OCI-LY3 (cell line): ENCODE measurements at regions not wholly inside any gene's neighbourhood (a gene's known extent, or its start where the extent isn't known, plus 50 kb on each side); places are given as distances from the start of the nearest gene placed in this dataset.
"Not testable (repeated sequence)": the region's sequence is repeated elsewhere in the genome, so short reads cannot be mapped to it uniquely, and the experiment has no call there.

Source experiments
- H2AFZ ChIP-seq: fragments of 200-600, 300-600 bp; shearing (Covaris generic); 2 replicates; pipeline ENCODE4 v1.6.0; 2014; ENCODE audit warnings: antibody characterized with exemption, low read depth, low read length
- H3K27ac ChIP-seq: fragments of 200-600, 300-600 bp; sonication (generic); 2 replicates; pipeline ENCODE4 v1.5.1; 2014; ENCODE audit warnings: mild to moderate bottlenecking, low read length, moderate library complexity, mixed read lengths
- H3K27me3 ChIP-seq: fragments of 200-600, 300-600 bp; sonication (generic); 2 replicates; pipeline ENCODE4 v1.6.1; 2014; ENCODE audit warnings: low read depth, low read length, mixed read lengths
- H3K36me3 ChIP-seq: fragments of 200-600, 300-600 bp; sonication (generic); replicated peaks from 2 replicates; pipeline ENCODE3; 2014; ENCODE audit warnings: low read depth, low read length, mixed read lengths
- H3K4me1 ChIP-seq: fragments of 300-600, 200-600 bp; sonication (generic); 2 replicates; pipeline ENCODE4 v1.6.1; 2014; ENCODE audit warnings: low read length, mixed read lengths
- H3K4me2 ChIP-seq: fragments of 200-600, 300-600 bp; sonication (generic); 2 replicates; pipeline ENCODE4 v1.6.1; 2014; ENCODE audit warnings: low read length, mixed read lengths
- H3K4me3 ChIP-seq: fragments of 300-600, 200-600 bp; sonication (generic); 2 replicates; pipeline ENCODE4 v1.5.1; 2014; ENCODE audit warnings: antibody characterized with exemption, mild to moderate bottlenecking, low read length, moderate library complexity
- H3K79me2 ChIP-seq: fragments of 300-600, 200-600 bp; shearing (Covaris generic); 2 replicates; pipeline ENCODE4 v1.6.1; 2014; ENCODE audit warnings: mild to moderate bottlenecking, low read length, mixed read lengths
- H3K9ac ChIP-seq: fragments of 300-600, 200-600 bp; shearing (Covaris generic); 2 replicates; pipeline ENCODE4 v1.6.0; 2014; ENCODE audit warnings: mild to moderate bottlenecking, low read length, moderate library complexity
- H3K9me3 ChIP-seq: fragments of 200-600, 300-600 bp; shearing (Covaris generic); 2 replicates; pipeline ENCODE4 v1.6.1; 2014; ENCODE audit warnings: low read length, mixed read lengths; ENCODE audit not compliant: insufficient read depth
- H4K20me1 ChIP-seq: fragments of 200-600, 300-600 bp; sonication (generic); 2 replicates; pipeline ENCODE4 v1.6.1; 2016; ENCODE audit warnings: low read length, mixed read lengths; ENCODE audit not compliant: insufficient read depth
- CTCF ChIP-seq: fragments of 200-600, 300-600 bp; sonication (generic); IDR thresholded peaks from 2 replicates; pipeline ENCODE4 v1.5.1; 2014; ENCODE audit warnings: antibody characterized with exemption, low read length, low read depth
- EZH2phosphoT487 ChIP-seq: fragments of 200-600 bp; shearing (Covaris generic); IDR thresholded peaks from 2 replicates; pipeline ENCODE4 v1.6.1; 2018; ENCODE audit warnings: antibody characterized with exemption, mixed run types, low read depth

GRCh38 chr5:163260471-163260870 lies 176.9 kb upstream of the CCNG1 start:
- H3K4me1 ChIP-seq = no peaks in the 10 kb centered on the region
- H3K9ac ChIP-seq = no peak overlapping the region
- no peak for TF ChIP-seq EZH2phosphoT487
- TF ChIP-seq CTCF = no peak

GRCh38 chr5:163260961-163261360 lies 176.4 kb upstream of the CCNG1 start:
- no peak overlapping the region for H2AFZ ChIP-seq
- no peak overlapping the region for H3K27ac ChIP-seq
- H3K9me3 ChIP-seq = no peaks in the 10 kb centered on the region
- H4K20me1 ChIP-seq = no peaks in the 10 kb centered on the region
- H3K4me1 ChIP-seq = no peaks in the 10 kb centered on the region
- H3K4me3 ChIP-seq = no peak overlapping the region
- H3K79me2 ChIP-seq = no peaks in the 10 kb centered on the region
- H3K27me3 ChIP-seq = no peaks in the 10 kb centered on the region
- TF ChIP-seq EZH2phosphoT487 = no peak
- TF ChIP-seq CTCF = no peak
- H3K4me2 ChIP-seq = no peak overlapping the region
- no peak overlapping the region for H3K9ac ChIP-seq
- no peaks in the 10 kb centered on the region for H3K36me3 ChIP-seq

More at GRCh38 chr5:163260471-163260870, 176.9 kb upstream of the CCNG1 start:
- no peak overlapping the region for H3K4me2 ChIP-seq
- no peak overlapping the region for H3K27ac ChIP-seq
- no peaks in the 10 kb centered on the region for H3K9me3 ChIP-seq
- no peak overlapping the region for H2AFZ ChIP-seq
- H3K36me3 ChIP-seq = no peaks in the 10 kb centered on the region
- no peak overlapping the region for H3K4me3 ChIP-seq
- H3K27me3 ChIP-seq = no peaks in the 10 kb centered on the region
- no peaks in the 10 kb centered on the region for H3K79me2 ChIP-seq
- H4K20me1 ChIP-seq = no peaks in the 10 kb centered on the region

DNA sequence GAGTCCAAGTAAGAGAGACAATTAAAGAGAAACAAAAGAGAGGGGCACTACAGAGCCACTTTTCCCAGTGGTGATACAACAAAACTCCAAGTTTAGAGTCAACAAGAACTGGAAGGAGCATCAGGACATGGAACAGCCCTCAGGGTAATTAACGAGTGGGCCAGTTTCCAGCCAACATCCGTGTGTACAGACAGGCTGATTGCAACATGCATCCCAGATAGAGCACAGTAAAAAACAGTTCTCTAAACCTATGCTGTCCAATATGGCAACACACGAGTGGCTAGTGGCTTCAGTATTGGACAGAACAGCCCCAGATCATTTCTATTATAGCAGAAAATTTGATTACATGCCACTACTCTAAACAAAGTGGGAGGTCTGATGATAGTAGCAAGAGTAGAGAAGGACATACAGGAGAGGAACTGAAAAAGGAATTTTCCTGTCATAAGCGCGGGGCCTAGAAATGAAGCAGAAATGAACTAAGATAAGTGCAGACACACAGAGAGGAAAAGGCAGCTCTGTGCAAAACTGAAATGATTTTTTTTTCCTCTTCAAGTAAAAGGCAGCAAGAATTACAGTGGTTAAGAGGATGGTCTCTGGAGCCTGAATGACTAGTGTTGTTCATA lies 175.6 kb upstream of the CCNG1 start:
- Histone ChIP-seq H3K4me3 (no peak overlapping the region), H3K4me2 (no peak overlapping the region), H3K79me2 (no peaks in the 10 kb centered on the region), H3K27me3 (no peaks in the 10 kb centered on the region), H3K27ac (no peak overlapping the region), H3K9me3 (no peaks in the 10 kb centered on the region), H4K20me1 (no peaks in the 10 kb centered on the region), H3K9ac (no peak overlapping the region), H3K4me1 (no peaks in the 10 kb centered on the region), H3K36me3 (no peaks in the 10 kb centered on the region), H2AFZ (no peak overlapping the region)
- TF ChIP-seq CTCF (no peak), EZH2phosphoT487 (no peak)

- not testable (repeated sequence) for H3K9me3 ChIP-seq, H2AFZ ChIP-seq, H3K79me2 ChIP-seq, H3K4me3 ChIP-seq, H3K36me3 ChIP-seq, H3K9ac ChIP-seq, H4K20me1 ChIP-seq, H3K4me1 ChIP-seq, H3K4me2 ChIP-seq, H3K27ac ChIP-seq, H3K27me3 ChIP-seq
Measured at GRCh38 chr5:163266249-163266648, 171.1 kb upstream of the CCNG1 start.
